Astrocyte of the cerebellum (primary cell): ENCODE measurements at regions not wholly inside any gene's neighbourhood (a gene's known extent, or its start where the extent isn't known, plus 50 kb on each side); places are given as distances from the start of the nearest gene placed in this dataset.

Experiments
- DNase-seq: peaks from one replicate; pipeline ENCODE4 v3.0.0-alpha.2; 2011; ENCODE audit warnings: low read depth
- H3K4me3 ChIP-seq: 2 replicates; pipeline ENCODE4 v1.5.1; 2011; ENCODE audit warnings: mild to moderate bottlenecking, low read depth, low read length, moderate library complexity
- CTCF ChIP-seq: IDR thresholded peaks from 2 replicates; pipeline ENCODE4 v1.5.1; 2012; ENCODE audit warnings: low read length, low read depth, moderate library complexity, mild to moderate bottlenecking; ENCODE audit errors: missing control alignments
- in situ Hi-C: cut with HindIII; loops from 2 replicates; pipeline ENCODE4 v1.10.0; 2017; ENCODE audit warnings: low sequenced_read_pairs

DNA sequence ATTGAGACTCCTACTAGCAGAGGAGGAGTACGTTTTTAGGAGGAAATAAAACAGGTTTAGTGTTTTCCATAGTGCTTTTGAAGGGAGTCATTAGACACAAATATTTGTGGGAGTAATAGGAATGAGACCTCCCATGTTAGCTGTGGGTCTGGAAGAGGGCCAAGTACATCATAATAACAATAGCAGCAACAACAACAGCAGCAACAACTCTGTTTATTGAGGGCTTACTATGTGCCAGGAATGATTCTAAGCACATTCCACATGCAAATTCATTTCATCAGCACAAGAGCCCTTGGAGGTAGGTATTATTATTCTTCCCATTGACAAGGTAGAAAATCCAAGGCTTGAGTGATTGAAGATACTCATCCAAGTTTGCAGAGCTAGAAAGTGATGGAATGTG lies 384.2 kb upstream of the RPS23 start:
- DNase-seq: peak; percentile 26
- TF ChIP-seq CTCF: no peak
- in situ Hi-C loops: no loop called here
- H3K4me3 ChIP-seq: no peak overlapping the region

GRCh38 chr5:82661933-82662332 lies 383.8 kb upstream of the RPS23 start:
- in situ Hi-C loops: no loop called here
- no peak overlapping the region for H3K4me3 ChIP-seq
- TF ChIP-seq CTCF: no peak
- DNase-seq: no peak

GRCh38 chr5:82661462-82661861 lies 383.3 kb upstream of the RPS23 start:
- TF ChIP-seq CTCF: no peak
- no peak overlapping the region for H3K4me3 ChIP-seq
- in situ Hi-C loops: no loop called here
- no peak for DNase-seq

DNA sequence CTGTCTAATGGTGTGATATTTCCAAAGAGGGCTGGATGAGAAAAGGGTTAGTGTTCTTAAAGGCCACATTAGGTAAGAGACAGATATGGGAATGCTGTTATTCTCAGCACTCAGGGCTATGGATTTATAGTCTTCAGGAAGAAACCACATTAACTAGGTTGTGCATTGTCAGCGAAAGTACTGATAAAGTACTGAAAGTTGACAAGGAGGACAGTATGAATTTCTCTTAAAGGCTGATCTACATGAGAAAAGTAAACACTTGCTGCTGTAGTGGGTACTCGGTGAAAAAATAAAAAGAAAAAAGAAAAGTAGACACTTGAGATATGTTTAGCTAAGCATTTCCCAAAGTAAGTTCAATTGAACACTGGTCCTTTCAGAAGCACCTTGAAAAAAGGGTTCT lies 381.0 kb upstream of the RPS23 start:
- TF ChIP-seq CTCF: no peak
- H3K4me3 ChIP-seq: no peak overlapping the region
- in situ Hi-C loops: no loop called here
- no peak for DNase-seq

DNA sequence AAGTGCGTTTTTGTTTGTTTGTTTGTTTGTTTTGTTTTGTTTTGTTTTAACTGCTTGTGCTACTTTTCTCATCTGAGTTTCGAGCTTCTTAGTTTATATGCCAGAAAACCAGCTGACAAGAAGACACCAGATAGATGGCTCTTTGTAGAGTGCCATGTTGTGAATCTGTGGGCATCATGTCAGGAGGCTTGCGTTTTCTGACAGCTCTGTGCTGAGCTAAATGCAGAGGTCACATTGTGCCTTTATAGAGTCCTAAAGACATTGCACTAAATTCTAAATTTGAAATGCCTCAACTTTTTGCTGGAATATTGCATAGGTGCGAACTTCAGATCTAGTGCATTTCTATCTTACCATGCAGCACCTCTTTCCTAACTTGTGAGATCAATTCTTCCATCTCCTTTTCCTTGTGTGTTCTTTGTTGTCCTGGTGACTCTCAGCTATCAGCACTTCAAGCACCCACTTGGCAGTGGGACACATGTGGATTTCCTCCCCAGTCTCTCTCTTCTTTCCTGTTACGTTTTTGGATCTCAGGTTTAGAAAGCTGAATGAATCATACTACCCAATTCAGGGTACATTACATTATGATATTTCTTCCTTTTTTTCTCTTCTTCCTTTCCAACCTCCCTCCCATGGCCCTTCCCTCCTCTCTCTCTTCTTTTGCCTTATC lies 379.0 kb upstream of the RPS23 start:
- in situ Hi-C loops: no loop called here
- TF ChIP-seq CTCF: no peak

DNA sequence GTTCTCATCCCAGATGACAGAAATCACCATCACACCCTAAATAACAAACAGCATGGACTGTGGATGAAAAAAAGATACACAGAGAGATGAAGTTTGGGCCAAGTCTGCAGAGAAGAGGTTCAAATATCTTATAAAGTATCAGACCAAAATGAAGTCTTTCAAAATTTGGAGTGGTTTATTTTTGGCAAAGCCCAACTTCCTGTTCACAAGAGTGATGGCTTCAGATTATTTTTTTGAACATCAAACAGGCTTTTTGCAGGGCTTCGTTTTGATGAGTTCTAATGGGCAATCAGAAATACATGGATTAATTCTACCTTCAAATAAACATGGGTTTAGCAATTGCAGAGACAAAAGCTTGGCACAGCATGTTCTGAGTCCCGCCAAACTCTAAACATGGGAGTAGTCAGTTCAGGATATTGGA lies 378.2 kb upstream of the RPS23 start:
- no peak for TF ChIP-seq CTCF

More for the DNA sequence above, 379.0 kb upstream of the RPS23 start:
- no peak overlapping the region for H3K4me3 ChIP-seq
- no peak for DNase-seq

More for the DNA sequence above, 378.2 kb upstream of the RPS23 start:
- no peak overlapping the region for H3K4me3 ChIP-seq
- in situ Hi-C loops: no loop called here
- DNase-seq: no peak
